ENCODE measurements at regions not wholly inside any gene's neighbourhood (a gene's known extent, or its start where the extent isn't known, plus 50 kb on each side); places are given as distances from the start of the nearest gene placed in this dataset.
"Not testable (repeated sequence)": the region's sequence is repeated elsewhere in the genome, so short reads cannot be mapped to it uniquely, and the experiment has no call there.

- DNase-seq (ENCODE audit: low read depth): no peak
- no peak for TF ChIP-seq CTCF (IDR thresholded peaks at IDR 0.05; ENCODE audit: control insufficient read depth, extremely low read depth, insufficient read depth)
- H3K4me3 ChIP-seq (ENCODE audit: low read depth, low read length): no peak overlapping the region
Measured at GRCh38 chrX:129092242-129092641, 431.0 kb downstream of the SMARCA1 start.

GRCh38 chrX:129091097-129091496 lies 432.2 kb downstream of the SMARCA1 start:
- TF ChIP-seq CTCF (IDR thresholded peaks at IDR 0.05; ENCODE audit: control insufficient read depth, extremely low read depth, insufficient read depth): no peak
- DNase-seq (ENCODE audit: low read depth): no peak

GRCh38 chrX:129086802-129087201 lies 436.5 kb downstream of the SMARCA1 start:
- no peak for TF ChIP-seq CTCF (IDR thresholded peaks at IDR 0.05; ENCODE audit: control insufficient read depth, extremely low read depth, insufficient read depth)

More at GRCh38 chrX:129091097-129091496, 432.2 kb downstream of the SMARCA1 start:
- H3K4me3 ChIP-seq (ENCODE audit: low read depth, low read length): no peak overlapping the region

GRCh38 chrX:129084291-129084690 lies 439.0 kb downstream of the SMARCA1 start:
- DNase-seq (ENCODE audit: low read depth); H3K4me3 ChIP-seq (ENCODE audit: low read depth, low read length): not testable (repeated sequence)

More at GRCh38 chrX:129086802-129087201, 436.5 kb downstream of the SMARCA1 start:
- no peak for DNase-seq (ENCODE audit: low read depth)
- H3K4me3 ChIP-seq (ENCODE audit: low read depth, low read length): no peak overlapping the region

- H3K4me3 ChIP-seq (ENCODE audit: low read depth, low read length): no peak overlapping the region
- TF ChIP-seq CTCF (IDR thresholded peaks at IDR 0.05; ENCODE audit: control insufficient read depth, extremely low read depth, insufficient read depth): no peak
- no peak for DNase-seq (ENCODE audit: low read depth)
Measured at GRCh38 chrX:129077424-129078170, 445.7 kb downstream of the SMARCA1 start.

- TF ChIP-seq CTCF (IDR thresholded peaks at IDR 0.05; ENCODE audit: control insufficient read depth, extremely low read depth, insufficient read depth): no peak
- no peak for DNase-seq (ENCODE audit: low read depth)
- no peak overlapping the region for H3K4me3 ChIP-seq (ENCODE audit: low read depth, low read length)
Measured at GRCh38 chrX:129071390-129071789, 451.9 kb downstream of the SMARCA1 start.

GRCh38 chrX:129065895-129066294 lies 457.4 kb downstream of the SMARCA1 start:
- DNase-seq (ENCODE audit: low read depth): no peak
- no peak overlapping the region for H3K4me3 ChIP-seq (ENCODE audit: low read depth, low read length)
- no peak for TF ChIP-seq CTCF (IDR thresholded peaks at IDR 0.05; ENCODE audit: control insufficient read depth, extremely low read depth, insufficient read depth)

All from LNCaP clone FGC (cell line).